Naive thymus-derived CD8-positive, alpha-beta T cell (primary cell): ENCODE measurements at regions not wholly inside any gene's neighbourhood (a gene's known extent, or its start where the extent isn't known, plus 50 kb on each side); places are given as distances from the start of the nearest gene placed in this dataset.

Experiments used
- ATAC-seq, 2 donors: fragments of 150-1000 bp; cut with Tn5 transposase in 1 of 2; sonication (Bioruptor Pico), chemical (Tn5 transposase) in 1 of 2; 1 replicate in 1 of 2; 2 replicates in 1 of 2; pipeline ENCODE4 v1.10.0; 2021; ENCODE audit warnings: mild to moderate bottlenecking in 2 of 2, moderate library complexity in 2 of 2
- POLR2A ChIA-PET: fragments of 350-600 bp; sonication (Branson Sonifier 250); formaldehyde crosslinking; loops from one replicate; lab custom pipeline; 2021; ENCODE audit warnings: antibody characterized with exemption; lab: Charles Lee
- DNase-seq, 10 donors: peaks; one replicate each; pipeline versions ENCODE4 v3.0.0 to v3.0.0-alpha.2; 2020 to 2022
- H3K27ac Mint-ChIP-seq, 10 donors: one replicate each; pipeline ENCODE4 v1.8.0; 2020 to 2022; ENCODE audit warnings: mild to moderate bottlenecking in 10 of 10, mixed read lengths in 10 of 10, moderate library complexity in 4 of 10, inconsistent platforms in 1 of 10
- H3K27me3 Mint-ChIP-seq, 5 donors: one replicate each; pipeline ENCODE4 v1.8.0; 2021 to 2022; ENCODE audit warnings: mixed read lengths in 5 of 5
- H3K36me3 Mint-ChIP-seq, 3 donors: one replicate each; pipeline ENCODE4 v1.8.0; 2020 to 2022; ENCODE audit warnings: mixed read lengths in 3 of 3, mild to moderate bottlenecking in 2 of 3, inconsistent platforms in 1 of 3
- H3K4me1 Mint-ChIP-seq, 4 donors: one replicate each; pipeline ENCODE4 v1.8.0; 2021 to 2022; ENCODE audit warnings: mixed read lengths in 4 of 4
- H3K4me3 Mint-ChIP-seq, 10 donors: one replicate each; pipeline ENCODE4 v1.8.0; 2020 to 2022; ENCODE audit warnings: mild to moderate bottlenecking in 10 of 10, mixed read lengths in 10 of 10, moderate library complexity in 6 of 10, inconsistent platforms in 1 of 10
- H3K9me3 Mint-ChIP-seq, 9 donors: one replicate each; pipeline ENCODE4 v1.8.0; 2020 to 2022; ENCODE audit warnings: mixed read lengths in 9 of 9, mild to moderate bottlenecking in 3 of 9, inconsistent platforms in 1 of 9, moderate library complexity in 1 of 9

- no peak overlapping the region for H3K27ac Mint-ChIP-seq
- no peaks in the 10 kb centered on the region for H3K4me1 Mint-ChIP-seq
- H3K9me3 Mint-ChIP-seq: peaks cover 0 to 20% (median 5%) of the 10 kb centered on the region in 9 donors
- DNase-seq: no peak
- peaks cover 2 to 25% (median 5%) of the 10 kb centered on the region in 5 donors for H3K27me3 Mint-ChIP-seq
- no peak for ATAC-seq
- peaks cover 2 to 8% (median 3%) of the 10 kb centered on the region in 3 donors for H3K36me3 Mint-ChIP-seq
- no peak overlapping the region for H3K4me3 Mint-ChIP-seq
- POLR2A ChIA-PET: no interaction called here
These were observed 154.2 kb downstream of the KIF4B start for GRCh38 chr5:155167736-155168135.

GRCh38 chr5:155181542-155181941 is 168.0 kb downstream of the KIF4B start:
- Mint-ChIP-seq H3K27me3 (peaks cover 0 to 8% (median 0%) of the 10 kb centered on the region in 5 donors), H3K9me3 (peaks cover 0 to 47% (median 18%) of the 10 kb centered on the region in 9 donors), H3K36me3 (peaks cover 0 to 5% (median 2%) of the 10 kb centered on the region in 3 donors), H3K4me3 (no peak overlapping the region), H3K27ac (no peak overlapping the region), H3K4me1 (peaks cover 0 to 2% (median 0%) of the 10 kb centered on the region in 4 donors)
- POLR2A ChIA-PET: no interaction called here
- ATAC-seq: no peak
- no peak for DNase-seq

GRCh38 chr5:155189476-155189875 is 175.9 kb downstream of the KIF4B start:
- Mint-ChIP-seq H3K27me3 (peaks cover 1 to 56% (median 12%) of the 10 kb centered on the region in 5 donors), H3K36me3 (no peaks in the 10 kb centered on the region), H3K27ac (no peak overlapping the region), H3K9me3 (peaks cover 0 to 51% (median 10%) of the 10 kb centered on the region in 9 donors), H3K4me1 (no peaks in the 10 kb centered on the region), H3K4me3 (no peak overlapping the region)
- ATAC-seq (no peak), DNase-seq (no peak)
- POLR2A ChIA-PET: no interaction called here

GRCh38 chr5:155189981-155190380 is 176.4 kb downstream of the KIF4B start:
- Mint-ChIP-seq H3K36me3 (no peaks in the 10 kb centered on the region), H3K9me3 (peaks cover 0 to 51% (median 10%) of the 10 kb centered on the region in 9 donors), H3K27me3 (peaks cover 1 to 56% (median 12%) of the 10 kb centered on the region in 5 donors), H3K27ac (no peak overlapping the region), H3K4me1 (no peaks in the 10 kb centered on the region), H3K4me3 (no peak overlapping the region)
- ATAC-seq (no peak), DNase-seq (no peak)
- POLR2A ChIA-PET: no interaction called here

DNA sequence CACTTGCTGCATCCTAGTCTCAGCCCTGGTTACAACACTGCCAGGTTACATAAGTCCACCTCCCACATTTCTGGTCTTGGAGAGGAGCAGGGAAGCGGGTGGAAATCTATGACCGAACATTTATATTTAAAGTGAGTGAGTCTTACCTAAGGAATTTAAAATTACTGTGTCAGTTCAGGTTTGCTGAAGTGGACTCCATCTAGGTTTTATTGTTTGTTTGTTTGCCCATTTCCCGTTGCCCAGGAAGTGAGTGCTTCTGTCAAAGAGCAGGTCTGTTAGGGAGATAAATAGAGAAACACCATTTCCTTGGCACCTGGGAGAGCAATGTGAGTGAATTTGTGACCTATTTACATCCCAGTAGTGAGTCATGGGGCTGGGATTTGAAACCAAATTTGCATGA is 179.5 kb downstream of the KIF4B start:
- H3K4me3 Mint-ChIP-seq: no peak overlapping the region
- ATAC-seq (no peak), DNase-seq (no peak)
- POLR2A ChIA-PET: no interaction called here
- H3K9me3 Mint-ChIP-seq: peaks cover 0 to 31% (median 4%) of the 10 kb centered on the region in 9 donors
- H3K27me3 Mint-ChIP-seq: peaks cover 9 to 56% (median 15%) of the 10 kb centered on the region in 5 donors
- no peaks in the 10 kb centered on the region for H3K4me1 Mint-ChIP-seq
- H3K27ac Mint-ChIP-seq: no peak overlapping the region
- H3K36me3 Mint-ChIP-seq: no peaks in the 10 kb centered on the region

DNA sequence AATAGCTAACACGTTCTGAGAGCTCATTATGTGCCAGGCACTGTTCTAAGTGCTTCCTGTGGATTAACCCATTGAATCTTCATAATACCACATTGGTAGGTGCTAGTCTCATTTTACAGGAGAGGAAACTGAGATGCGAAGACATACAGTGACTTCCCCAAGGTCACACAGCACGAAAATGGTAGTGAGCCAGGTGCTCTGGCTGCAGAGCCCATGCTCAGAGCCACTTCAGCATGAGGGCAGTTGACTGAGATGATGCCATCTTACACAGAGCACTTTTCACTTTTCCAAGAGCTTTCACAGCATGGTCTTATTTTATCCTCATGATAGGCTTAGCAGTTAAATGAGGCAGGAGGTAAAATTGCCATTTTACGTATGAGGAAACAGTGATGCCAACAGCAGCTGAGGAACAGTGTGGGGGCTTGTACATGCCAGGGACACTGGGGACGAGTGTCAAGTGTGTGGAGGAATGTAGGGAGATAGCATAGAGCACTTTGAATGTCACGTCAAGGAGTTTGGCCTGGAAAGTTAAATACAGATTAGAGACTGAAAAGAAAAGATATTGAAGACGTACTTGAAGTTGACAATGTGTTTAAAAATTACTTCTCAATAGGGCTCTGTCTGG is 180.0 kb downstream of the KIF4B start:
- POLR2A ChIA-PET: no interaction called here
- DNase-seq (no peak), ATAC-seq (no peak)
- Mint-ChIP-seq H3K36me3 (no peaks in the 10 kb centered on the region), H3K27me3 (peaks cover 9 to 51% (median 15%) of the 10 kb centered on the region in 5 donors), H3K9me3 (peaks cover 0 to 26% (median 1%) of the 10 kb centered on the region in 9 donors), H3K27ac (no peak overlapping the region), H3K4me1 (no peaks in the 10 kb centered on the region), H3K4me3 (no peak overlapping the region)

- POLR2A ChIA-PET: no interaction called here
- no peaks in the 10 kb centered on the region for H3K4me1 Mint-ChIP-seq
- peaks cover 6 to 23% (median 15%) of the 10 kb centered on the region in 5 donors for H3K27me3 Mint-ChIP-seq
- no peak for DNase-seq
- H3K9me3 Mint-ChIP-seq: peaks cover 5 to 35% (median 8%) of the 10 kb centered on the region in 9 donors
- no peak overlapping the region for H3K4me3 Mint-ChIP-seq
- ATAC-seq: no peak
- peaks cover 0 to 12% (median 2%) of the 10 kb centered on the region in 3 donors for H3K36me3 Mint-ChIP-seq
- no peak overlapping the region for H3K27ac Mint-ChIP-seq
These were observed 187.1 kb downstream of the KIF4B start for GRCh38 chr5:155200608-155201007.

- Mint-ChIP-seq H3K27ac (no peak overlapping the region), H3K9me3 (peaks cover 0 to 6% (median 0%) of the 10 kb centered on the region in 9 donors), H3K4me1 (no peaks in the 10 kb centered on the region), H3K27me3 (peaks cover 0 to 15% (median 0%) of the 10 kb centered on the region in 5 donors), H3K4me3 (no peak overlapping the region), H3K36me3 (no peaks in the 10 kb centered on the region)
- DNase-seq (no peak), ATAC-seq (no peak)
- POLR2A ChIA-PET: no interaction called here
These were observed 198.2 kb downstream of the KIF4B start for GRCh38 chr5:155211764-155212163.

GRCh38 chr5:155222393-155222792 is 208.8 kb downstream of the KIF4B start:
- POLR2A ChIA-PET: no interaction called here
- no peaks in the 10 kb centered on the region for H3K36me3 Mint-ChIP-seq
- peaks cover 0 to 14% (median 1%) of the 10 kb centered on the region in 5 donors for H3K27me3 Mint-ChIP-seq
- DNase-seq: no peak
- no peak overlapping the region for H3K4me3 Mint-ChIP-seq
- no peak overlapping the region for H3K27ac Mint-ChIP-seq
- H3K4me1 Mint-ChIP-seq: no peaks in the 10 kb centered on the region
- ATAC-seq: no peak
- peaks cover 0 to 15% (median 9%) of the 10 kb centered on the region in 9 donors for H3K9me3 Mint-ChIP-seq

DNA sequence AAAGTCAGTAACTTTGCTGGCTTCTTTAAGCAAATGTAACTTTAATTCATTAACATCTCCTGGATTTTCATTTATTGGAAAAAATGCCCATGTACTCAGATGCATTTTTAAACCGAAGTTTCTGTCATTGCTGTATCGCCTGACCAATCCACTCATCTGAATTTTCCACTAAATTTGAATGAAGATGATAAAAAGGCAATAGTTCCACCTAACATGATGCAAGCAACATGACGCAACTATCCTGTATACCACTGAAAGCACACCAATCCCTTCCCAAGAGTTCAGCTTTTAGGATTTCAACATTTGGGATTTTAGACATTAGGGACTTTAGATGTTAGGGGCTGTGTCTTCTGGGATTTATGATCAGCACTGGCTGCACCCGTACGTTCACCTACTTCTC is 215.6 kb downstream of the KIF4B start:
- POLR2A ChIA-PET: no interaction called here
- peaks cover 0 to 21% (median 9%) of the 10 kb centered on the region in 9 donors for H3K9me3 Mint-ChIP-seq

DNA sequence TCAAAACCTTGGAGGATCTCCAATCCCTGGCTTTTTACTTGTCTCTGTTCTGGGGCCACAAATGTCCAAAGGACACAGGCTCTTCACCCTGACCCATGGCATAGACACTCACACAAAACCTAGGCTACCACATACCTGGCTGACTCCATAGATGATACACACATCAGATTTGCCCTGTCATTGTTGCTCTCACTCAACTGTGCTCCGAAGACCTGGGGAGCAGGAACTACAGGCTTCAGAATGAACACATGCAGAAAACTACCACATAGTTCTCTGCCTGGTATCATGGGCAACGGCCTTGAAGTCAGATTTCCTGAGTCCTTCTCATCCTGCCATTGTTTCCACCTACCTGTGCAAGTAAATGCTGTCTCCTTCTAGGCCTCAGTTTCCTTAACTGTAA is 226.2 kb downstream of the KIF4B start:
- Mint-ChIP-seq H3K4me3 (no peak overlapping the region), H3K36me3 (peaks cover 0 to 8% (median 0%) of the 10 kb centered on the region in 3 donors), H3K27ac (no peak overlapping the region), H3K27me3 (peaks cover 0 to 12% (median 0%) of the 10 kb centered on the region in 5 donors), H3K9me3 (peaks cover 11 to 32% (median 19%) of the 10 kb centered on the region in 9 donors), H3K4me1 (no peaks in the 10 kb centered on the region)
- DNase-seq (no peak), ATAC-seq (no peak)
- POLR2A ChIA-PET: no interaction called here

More for the DNA sequence above, 215.6 kb downstream of the KIF4B start:
- ATAC-seq: no peak
- H3K27ac Mint-ChIP-seq: no peak overlapping the region
- H3K4me3 Mint-ChIP-seq: no peak overlapping the region
- peaks cover 0 to 8% (median 1%) of the 10 kb centered on the region in 5 donors for H3K27me3 Mint-ChIP-seq
- no peak for DNase-seq
- no peaks in the 10 kb centered on the region for H3K4me1 Mint-ChIP-seq
- no peaks in the 10 kb centered on the region for H3K36me3 Mint-ChIP-seq

GRCh38 chr5:155250596-155250995 is 237.0 kb downstream of the KIF4B start:
- DNase-seq (no peak), ATAC-seq (no peak)
- H3K27ac Mint-ChIP-seq: no peak overlapping the region
- H3K36me3 Mint-ChIP-seq: no peaks in the 10 kb centered on the region
- peaks cover 0 to 8% (median 0%) of the 10 kb centered on the region in 9 donors for H3K9me3 Mint-ChIP-seq
- no peaks in the 10 kb centered on the region for H3K4me1 Mint-ChIP-seq
- H3K27me3 Mint-ChIP-seq: peaks cover 3 to 16% (median 4%) of the 10 kb centered on the region in 5 donors
- POLR2A ChIA-PET: no interaction called here
- H3K4me3 Mint-ChIP-seq: no peak overlapping the region

GRCh38 chr5:155252025-155252424 is 238.5 kb downstream of the KIF4B start:
- POLR2A ChIA-PET: no interaction called here
- Mint-ChIP-seq H3K4me3 (no peak overlapping the region), H3K9me3 (peaks cover 0 to 4% (median 0%) of the 10 kb centered on the region in 9 donors), H3K36me3 (no peaks in the 10 kb centered on the region), H3K4me1 (no peaks in the 10 kb centered on the region), H3K27ac (no peak overlapping the region), H3K27me3 (peaks cover 6 to 18% (median 6%) of the 10 kb centered on the region in 5 donors)
- ATAC-seq: no peak
- no peak for DNase-seq
